ENCODE measurements at regions not wholly inside any gene's neighbourhood (a gene's known extent, or its start where the extent isn't known, plus 50 kb on each side); places are given as distances from the start of the nearest gene placed in this dataset.

DNA sequence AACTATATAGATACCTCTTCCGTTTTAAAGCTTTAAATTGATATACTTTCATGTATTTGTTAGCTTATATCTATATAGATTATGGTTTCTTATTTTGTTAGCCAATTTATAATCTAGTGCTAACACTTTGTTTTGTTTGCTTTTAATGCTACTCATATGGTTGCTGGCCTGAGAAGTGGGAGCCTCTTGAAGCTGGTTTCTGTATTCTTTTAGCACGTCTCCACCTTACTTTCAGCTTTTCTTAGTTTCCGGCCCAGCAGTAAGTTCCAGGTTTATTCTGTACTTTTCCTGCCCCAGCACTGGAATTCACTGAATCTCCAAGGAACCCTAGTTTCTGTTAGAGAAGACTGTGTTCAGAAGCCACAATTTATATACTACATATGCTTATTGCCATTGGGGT is 458.9 kb downstream of the PRR16 start:
- no peaks in the 10 kb centered on the region for H3K36me3 ChIP-seq (ENCODE audit: control insufficient read depth, low read length)
- H3K9me3 ChIP-seq (ENCODE audit: control insufficient read depth, insufficient read depth, low read length) = no peaks in the 10 kb centered on the region
- no peak overlapping the region for H3K27ac ChIP-seq (ENCODE audit: low read depth, low read length)
- no peaks in the 10 kb centered on the region for H3K4me1 ChIP-seq (ENCODE audit: control insufficient read depth, low read length)
- H3K27me3 ChIP-seq (ENCODE audit: control insufficient read depth, low read length) = no peaks in the 10 kb centered on the region
- H3K4me3 ChIP-seq (ENCODE audit: low read length) = no peak overlapping the region
- H3F3A ChIP-seq (ENCODE audit: control insufficient read depth, insufficient read depth) = no peaks in the 10 kb centered on the region
- no peaks in the 10 kb centered on the region for H4K20me1 ChIP-seq (ENCODE audit: control insufficient read depth, insufficient read depth, low read depth, low read length)
- no peaks in the 10 kb centered on the region for H3K9me2 ChIP-seq (replicated peaks; ENCODE audit: control insufficient read depth, low read length)
- TF ChIP-seq, protein P1, sequence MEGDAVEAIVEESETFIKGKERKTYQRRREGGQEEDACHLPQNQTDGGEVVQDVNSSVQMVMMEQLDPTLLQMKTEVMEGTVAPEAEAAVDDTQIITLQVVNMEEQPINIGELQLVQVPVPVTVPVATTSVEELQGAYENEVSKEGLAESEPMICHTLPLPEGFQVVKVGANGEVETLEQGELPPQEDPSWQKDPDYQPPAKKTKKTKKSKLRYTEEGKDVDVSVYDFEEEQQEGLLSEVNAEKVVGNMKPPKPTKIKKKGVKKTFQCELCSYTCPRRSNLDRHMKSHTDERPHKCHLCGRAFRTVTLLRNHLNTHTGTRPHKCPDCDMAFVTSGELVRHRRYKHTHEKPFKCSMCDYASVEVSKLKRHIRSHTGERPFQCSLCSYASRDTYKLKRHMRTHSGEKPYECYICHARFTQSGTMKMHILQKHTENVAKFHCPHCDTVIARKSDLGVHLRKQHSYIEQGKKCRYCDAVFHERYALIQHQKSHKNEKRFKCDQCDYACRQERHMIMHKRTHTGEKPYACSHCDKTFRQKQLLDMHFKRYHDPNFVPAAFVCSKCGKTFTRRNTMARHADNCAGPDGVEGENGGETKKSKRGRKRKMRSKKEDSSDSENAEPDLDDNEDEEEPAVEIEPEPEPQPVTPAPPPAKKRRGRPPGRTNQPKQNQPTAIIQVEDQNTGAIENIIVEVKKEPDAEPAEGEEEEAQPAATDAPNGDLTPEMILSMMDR (IDR thresholded peaks at IDR 0.05; ENCODE audit: low read depth, low read length, poor library complexity, severe bottlenecking) = no peak
- no peak for TF ChIP-seq EZH2phosphoT487 (IDR thresholded peaks at IDR 0.05; ENCODE audit: borderline replicate concordance, low read length)
- H3K4me2 ChIP-seq (ENCODE audit: low read length) = no peak overlapping the region
- no peaks in the 10 kb centered on the region for H3K79me2 ChIP-seq (ENCODE audit: control insufficient read depth, low read length)

DNA sequence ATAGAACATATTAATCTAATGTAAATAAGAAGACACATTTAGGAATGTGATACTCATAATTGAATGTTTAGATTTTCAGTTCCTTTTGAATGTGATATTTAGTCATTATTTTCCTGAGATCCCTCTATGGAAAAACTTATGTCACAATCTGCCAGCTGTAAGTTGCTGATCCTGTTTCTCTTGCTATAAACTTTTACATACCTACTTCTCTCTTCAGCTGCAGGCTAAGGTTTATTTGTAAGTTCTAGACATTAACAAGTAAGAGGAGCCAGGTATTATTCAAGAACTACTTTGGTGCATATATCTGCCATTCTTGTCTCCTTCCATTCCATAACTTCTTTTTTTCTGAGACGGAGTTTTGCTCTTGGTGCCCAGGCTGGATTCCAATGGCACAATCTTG is 462.4 kb downstream of the PRR16 start:
- no peaks in the 10 kb centered on the region for H3K79me2 ChIP-seq (ENCODE audit: control insufficient read depth, low read length)
- no peaks in the 10 kb centered on the region for H4K20me1 ChIP-seq (ENCODE audit: control insufficient read depth, insufficient read depth, low read depth, low read length)
- TF ChIP-seq EZH2phosphoT487 (IDR thresholded peaks at IDR 0.05; ENCODE audit: borderline replicate concordance, low read length) = no peak
- TF ChIP-seq, protein P1 (IDR thresholded peaks at IDR 0.05; ENCODE audit: low read depth, low read length, poor library complexity, severe bottlenecking) = no peak
- H3K9me2 ChIP-seq (replicated peaks; ENCODE audit: control insufficient read depth, low read length) = no peaks in the 10 kb centered on the region
- no peaks in the 10 kb centered on the region for H3K9me3 ChIP-seq (ENCODE audit: control insufficient read depth, insufficient read depth, low read length)
- H3K4me1 ChIP-seq (ENCODE audit: control insufficient read depth, low read length) = no peaks in the 10 kb centered on the region
- no peak overlapping the region for H3K4me2 ChIP-seq (ENCODE audit: low read length)
- H3K4me3 ChIP-seq (ENCODE audit: low read length) = no peak overlapping the region
- H3K36me3 ChIP-seq (ENCODE audit: control insufficient read depth, low read length) = no peaks in the 10 kb centered on the region
- H3F3A ChIP-seq (ENCODE audit: control insufficient read depth, insufficient read depth) = no peaks in the 10 kb centered on the region
- H3K27ac ChIP-seq (ENCODE audit: low read depth, low read length) = no peak overlapping the region
- no peaks in the 10 kb centered on the region for H3K27me3 ChIP-seq (ENCODE audit: control insufficient read depth, low read length)

DNA sequence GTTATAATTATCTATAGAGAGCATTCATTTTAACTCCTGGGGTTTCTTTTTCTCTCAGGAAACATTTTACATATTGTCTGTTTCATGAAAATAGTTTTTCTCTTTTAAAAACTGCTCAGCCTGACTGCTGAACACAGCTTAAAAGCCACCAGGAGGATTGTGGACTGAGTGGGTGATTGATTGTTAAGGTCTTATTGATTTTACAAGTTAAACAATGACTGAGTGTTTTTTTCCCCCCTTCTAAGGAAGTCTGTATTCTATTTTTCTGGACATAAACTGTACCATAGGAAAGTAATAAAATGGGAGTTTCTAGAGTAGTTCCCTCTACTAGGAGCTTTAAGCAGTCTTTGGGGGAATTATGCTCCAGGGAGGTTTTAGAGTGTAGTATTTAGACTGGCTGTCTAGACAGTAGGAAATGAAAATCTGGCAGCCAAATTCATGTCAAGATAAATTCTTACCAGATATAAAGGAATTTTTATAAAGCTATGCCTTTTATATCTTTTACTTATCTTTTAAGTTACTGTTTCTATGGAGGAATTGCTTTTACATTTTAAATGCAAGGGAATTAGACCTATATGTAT is 463.9 kb downstream of the PRR16 start:
- Histone ChIP-seq H3K4me1 (ENCODE audit: control insufficient read depth, low read length) (no peaks in the 10 kb centered on the region), H3K4me3 (ENCODE audit: low read length) (no peak overlapping the region), H3K4me2 (ENCODE audit: low read length) (no peak overlapping the region), H3K9me2 (replicated peaks; ENCODE audit: control insufficient read depth, low read length) (no peaks in the 10 kb centered on the region), H3K9me3 (ENCODE audit: control insufficient read depth, insufficient read depth, low read length) (no peaks in the 10 kb centered on the region), H3K27me3 (ENCODE audit: control insufficient read depth, low read length) (no peaks in the 10 kb centered on the region), H3K36me3 (ENCODE audit: control insufficient read depth, low read length) (no peaks in the 10 kb centered on the region), H4K20me1 (ENCODE audit: control insufficient read depth, insufficient read depth, low read depth, low read length) (no peaks in the 10 kb centered on the region), H3K79me2 (ENCODE audit: control insufficient read depth, low read length) (no peaks in the 10 kb centered on the region), H3F3A (ENCODE audit: control insufficient read depth, insufficient read depth) (no peaks in the 10 kb centered on the region), H3K27ac (ENCODE audit: low read depth, low read length) (no peak overlapping the region)
- no peak for TF ChIP-seq EZH2phosphoT487 (IDR thresholded peaks at IDR 0.05; ENCODE audit: borderline replicate concordance, low read length)
- TF ChIP-seq, protein P1 (IDR thresholded peaks at IDR 0.05; ENCODE audit: low read depth, low read length, poor library complexity, severe bottlenecking) = no peak
